IPS-NIHi11 (cell line): ENCODE measurements at regions not wholly inside any gene's neighbourhood (a gene's known extent, or its start where the extent isn't known, plus 50 kb on each side); places are given as distances from the start of the nearest gene placed in this dataset.
A peak's percentile ranks its signal among the peaks of the same experiment; 100 is the strongest.

Experiments
- DNase-seq: peaks from one replicate; pipeline ENCODE4 v3.0.0; 2012; ENCODE audit warnings: mixed read lengths, low spot score

DNA sequence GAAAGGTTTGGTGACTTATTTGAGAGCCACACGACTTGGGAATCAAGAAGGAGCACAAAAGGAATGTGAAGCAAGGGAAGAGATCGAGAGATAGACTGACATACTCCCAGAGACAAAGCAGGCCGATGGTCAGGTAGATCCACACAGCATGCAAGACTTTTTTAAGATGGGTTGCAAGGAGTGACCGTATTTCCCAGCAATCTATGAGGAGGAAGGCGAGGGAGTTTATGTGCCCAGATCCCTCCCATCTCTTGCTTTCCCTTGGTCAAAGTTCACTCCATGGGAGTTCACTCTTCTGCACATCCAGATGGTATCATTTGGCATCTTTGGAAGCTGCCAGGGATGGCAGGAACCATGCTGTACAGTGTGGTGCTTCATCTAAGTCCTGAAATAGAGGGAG, 148.9 kb downstream of the RMI1 start:
- no peak for DNase-seq

DNA sequence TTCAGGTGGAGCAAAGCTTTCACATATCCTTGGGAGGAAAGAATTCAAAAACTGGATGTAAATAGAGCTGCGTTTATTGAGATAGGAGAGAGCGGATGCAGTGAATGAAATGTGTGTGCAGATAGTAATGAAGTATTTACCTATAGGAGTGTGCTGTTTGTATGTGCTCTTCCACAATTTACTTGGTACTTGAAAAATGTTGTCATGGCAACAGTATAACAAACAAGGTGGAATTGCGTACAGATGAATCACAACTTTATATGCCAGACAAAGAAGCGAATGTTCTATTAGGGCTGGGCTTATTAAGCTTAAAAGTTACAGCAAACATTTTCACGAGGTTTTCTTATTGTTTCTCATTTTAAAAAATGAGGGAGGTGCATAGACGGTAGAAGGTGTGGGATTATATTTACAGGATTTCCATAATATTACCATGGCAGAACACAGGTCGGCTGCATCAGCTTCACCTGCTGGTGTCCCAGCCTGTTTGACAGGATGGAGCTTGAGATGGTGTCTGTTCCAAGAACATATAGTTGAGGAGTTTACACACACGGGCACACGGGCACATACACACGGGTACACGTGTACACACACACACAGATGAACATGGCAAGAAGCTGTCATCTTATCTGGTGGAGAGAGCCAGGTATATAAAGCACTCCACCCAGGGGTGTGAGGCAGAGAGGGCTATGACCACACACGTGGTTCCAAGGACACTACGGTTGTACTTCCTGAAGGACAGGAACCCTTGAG, 155.7 kb downstream of the RMI1 start:
- DNase-seq, result no peak

DNA sequence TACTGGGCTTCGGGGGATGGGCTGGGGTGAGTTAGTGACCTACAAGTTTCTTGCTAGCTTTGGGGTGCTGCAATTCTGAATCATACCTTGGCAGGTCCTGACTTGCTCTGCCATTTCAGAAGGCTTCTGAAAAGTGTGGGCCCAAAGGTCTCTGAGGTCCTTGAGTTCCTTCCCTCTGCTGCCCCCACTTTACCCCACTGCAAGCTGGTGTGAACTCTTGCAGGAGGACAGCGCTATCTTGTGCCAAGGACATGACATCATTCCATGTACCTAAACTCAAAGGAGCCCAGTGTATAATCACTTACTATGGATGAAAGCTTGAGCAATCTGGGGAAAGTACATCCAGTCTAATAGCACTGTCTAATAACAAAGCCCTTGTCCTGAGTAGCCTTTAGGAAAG, 157.4 kb downstream of the RMI1 start:
- DNase-seq, result no peak

DNA sequence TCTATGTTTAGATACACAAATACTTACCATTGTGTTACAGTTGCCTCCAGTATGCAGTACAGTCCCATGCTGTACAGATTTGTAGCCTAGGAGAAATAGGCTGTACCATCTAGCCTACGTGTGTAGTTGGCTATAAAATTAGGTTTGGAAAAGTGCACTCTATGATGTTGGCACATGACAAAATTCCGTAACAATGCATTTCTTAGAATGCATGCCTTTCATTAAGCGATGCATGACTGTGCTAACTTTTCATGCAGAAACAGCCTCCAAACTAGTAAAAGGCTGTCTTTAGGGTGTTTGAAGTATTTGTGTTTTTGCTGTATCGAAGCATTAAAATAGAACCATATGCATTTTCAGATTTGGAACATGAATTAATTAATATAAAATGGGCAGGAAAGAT, 157.9 kb downstream of the RMI1 start:
- DNase-seq, result no peak

DNA sequence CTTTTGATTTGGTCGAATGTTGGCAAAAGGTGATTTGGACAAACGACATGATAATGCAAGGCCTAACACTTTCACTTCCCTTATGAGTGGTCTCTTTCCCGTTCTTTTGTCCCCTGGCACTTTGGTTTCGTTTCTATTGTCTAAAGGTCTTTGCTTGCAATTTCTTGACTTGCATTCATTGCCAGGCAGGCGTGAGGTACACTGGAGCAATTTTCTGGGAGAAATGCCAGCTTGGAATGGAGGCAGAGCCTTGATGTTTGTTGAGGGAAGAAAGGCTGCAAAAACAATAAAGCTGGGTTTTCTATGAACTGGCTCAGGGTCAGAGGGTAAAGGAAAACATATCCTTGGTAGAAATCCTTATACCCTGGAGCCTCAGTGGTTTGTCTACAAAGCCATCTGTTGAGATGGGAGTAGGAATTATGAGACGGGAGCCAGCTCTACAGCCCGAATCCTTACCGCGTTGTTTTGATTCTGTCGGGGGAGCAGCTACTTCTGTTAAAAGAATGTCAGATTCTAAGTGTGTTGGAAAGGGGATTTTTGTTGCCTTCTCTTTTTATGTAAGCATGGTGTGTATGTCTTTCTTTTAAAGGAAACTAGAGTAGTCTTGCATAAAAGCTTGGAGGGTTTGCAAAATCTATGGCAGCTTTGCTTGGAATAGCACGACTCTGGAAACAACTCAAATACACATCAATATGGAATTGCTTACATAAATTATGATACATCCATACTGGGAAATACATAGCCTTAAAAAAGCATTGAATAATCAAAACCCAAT, 158.9 kb downstream of the RMI1 start:
- DNase-seq, result no peak

DNA sequence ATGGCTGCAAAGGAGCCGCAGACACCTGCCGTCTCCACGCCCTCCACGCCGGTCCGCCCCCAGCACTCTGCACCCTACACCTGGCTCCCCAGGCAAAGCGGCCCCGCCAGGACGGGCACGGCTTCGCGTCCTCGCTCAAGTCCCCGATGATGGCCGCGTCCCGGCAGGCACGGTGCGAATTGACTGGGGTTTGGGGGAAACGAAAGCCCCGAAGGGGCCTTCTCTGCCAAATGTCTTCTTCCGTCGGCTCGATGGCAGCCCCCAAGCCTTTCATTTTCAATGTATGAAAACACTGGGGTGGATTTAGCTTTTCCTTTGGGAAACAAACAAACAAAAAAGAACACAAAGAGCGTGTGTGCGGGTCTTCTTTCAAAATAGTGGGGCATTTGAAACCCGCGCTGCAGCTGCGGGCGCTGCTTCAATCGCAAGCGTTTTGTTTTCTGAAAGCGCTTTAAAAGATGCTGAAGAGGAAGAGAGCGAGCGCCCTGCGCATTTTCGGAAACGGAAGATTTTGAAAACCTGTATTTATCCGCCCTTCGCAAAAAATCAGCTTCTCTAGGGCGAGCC, 160.0 kb downstream of the RMI1 start:
- DNase-seq, result peak; percentile 67

DNA sequence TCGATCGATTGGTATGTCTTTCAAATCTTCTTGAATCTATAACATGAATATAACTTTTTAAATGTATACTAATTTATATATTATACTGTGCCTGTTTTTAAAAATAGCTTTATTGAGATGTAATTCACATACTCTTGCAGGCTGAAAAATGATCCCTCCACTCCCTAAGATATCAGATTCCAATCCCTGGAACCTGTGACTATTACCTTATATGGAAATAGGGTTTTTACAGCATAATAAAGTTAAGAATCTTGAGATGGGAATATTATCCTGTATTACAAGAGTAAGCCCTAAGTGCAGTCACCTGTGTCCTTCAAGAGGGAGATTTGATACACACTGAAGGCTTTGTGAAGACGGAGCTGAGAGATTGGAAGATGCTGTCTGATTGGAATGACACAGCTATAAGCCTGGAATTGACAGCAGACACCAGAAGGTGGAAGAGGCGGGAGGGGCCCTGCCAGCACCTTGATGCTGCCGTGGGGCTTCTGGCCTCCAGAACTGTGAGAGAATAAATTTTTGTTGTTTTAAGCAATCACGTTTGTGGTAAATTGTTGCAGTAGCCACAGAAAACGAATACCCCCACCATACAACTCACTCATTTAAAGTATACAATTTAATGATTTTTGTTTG, 161.3 kb downstream of the RMI1 start:
- DNase-seq, result peak; percentile 52

DNA sequence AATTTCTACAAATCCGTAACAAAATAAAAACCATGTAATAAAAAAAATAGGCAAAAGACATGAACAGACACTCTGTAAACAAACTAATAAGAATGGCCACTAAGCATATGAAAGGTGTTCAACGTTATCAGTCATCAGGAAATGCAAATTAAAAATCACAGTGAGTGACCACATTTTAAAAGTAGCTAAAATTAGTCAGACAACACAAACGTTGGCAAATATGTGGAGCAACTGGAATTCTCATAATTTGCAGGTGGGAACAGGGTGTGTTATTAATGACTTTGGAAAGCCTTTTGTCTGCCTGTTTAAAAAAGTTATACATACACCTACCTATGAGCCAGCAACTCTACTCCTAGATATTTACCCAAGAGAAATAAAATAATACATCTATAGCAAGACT, 164.4 kb downstream of the RMI1 start:
- DNase-seq, result no peak

DNA sequence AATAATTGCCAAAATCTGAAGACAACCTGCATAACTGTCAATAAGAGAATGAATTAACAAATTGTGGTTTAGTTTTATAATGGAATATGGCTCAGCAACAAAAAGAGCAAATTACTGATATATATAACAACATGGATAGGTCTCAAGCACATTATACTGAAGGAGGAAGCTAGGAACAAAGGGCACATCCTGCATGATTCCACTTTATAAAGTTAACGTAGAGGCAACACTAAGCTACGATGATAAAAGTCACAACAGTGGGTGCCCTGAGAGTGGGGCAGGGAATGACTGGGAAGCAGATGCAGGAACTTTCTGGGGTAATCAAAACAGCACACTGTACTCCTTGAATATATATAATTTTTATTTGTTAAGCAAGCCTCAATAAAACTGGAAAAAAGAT, 165.2 kb downstream of the RMI1 start:
- no peak for DNase-seq

DNA sequence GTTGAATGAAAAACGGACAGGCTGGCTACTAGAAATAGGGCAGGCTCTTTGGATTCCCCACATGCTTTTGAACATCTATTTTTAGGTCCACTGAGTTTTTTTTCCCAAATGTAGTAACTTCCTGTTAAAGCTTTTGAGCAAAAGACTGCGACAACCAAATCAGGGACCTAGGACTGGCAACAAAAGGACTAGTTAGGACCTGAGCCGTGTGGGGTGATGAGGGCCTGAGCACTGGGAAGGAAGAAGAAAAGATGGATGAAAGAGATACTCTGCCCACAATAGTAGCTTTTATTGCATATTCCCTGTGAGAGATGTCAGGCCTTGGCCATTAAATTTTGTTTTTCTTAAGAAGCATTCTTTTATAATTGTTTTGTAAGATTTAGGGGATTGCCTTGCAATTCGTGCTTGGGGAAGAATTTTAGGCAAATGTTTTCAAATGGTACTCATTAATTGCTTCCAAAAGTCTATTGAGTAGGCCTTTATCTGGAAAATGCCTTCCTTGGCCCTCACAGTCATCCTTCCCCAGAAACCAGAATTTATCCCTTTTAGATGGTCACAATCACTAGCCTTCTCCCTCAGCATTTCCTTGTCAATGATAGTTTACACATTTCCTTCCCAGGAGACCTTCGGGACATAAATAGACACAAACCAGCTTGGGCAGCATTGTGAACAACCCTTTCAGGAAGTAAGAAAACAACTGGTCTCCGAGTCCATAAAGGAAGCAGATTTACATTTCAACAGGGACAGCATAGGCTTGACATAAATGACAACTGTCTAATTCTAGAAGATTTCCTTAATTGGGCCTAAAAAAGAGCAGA, 166.5 kb downstream of the RMI1 start:
- DNase-seq, result no peak

DNA sequence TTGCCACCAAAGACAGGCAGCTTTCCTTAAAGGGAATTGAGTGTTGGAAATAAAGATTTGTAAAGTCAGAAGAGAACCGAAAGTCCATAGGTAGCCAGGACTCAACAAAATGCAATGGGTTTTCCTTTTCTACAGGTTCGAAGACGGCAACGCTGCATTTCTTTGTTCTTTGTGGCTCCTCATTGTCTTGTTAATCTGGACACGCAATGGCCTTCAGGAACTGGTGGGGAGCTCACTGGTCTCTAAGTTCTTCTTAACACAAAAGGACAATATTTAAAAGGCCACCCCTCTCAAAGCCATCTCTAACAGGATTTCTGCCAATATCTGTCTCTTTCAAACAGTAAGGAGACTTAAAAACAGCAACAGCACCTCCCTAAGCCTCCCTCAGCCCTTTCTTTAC, 170.6 kb downstream of the RMI1 start:
- DNase-seq, result peak; percentile 37

DNA sequence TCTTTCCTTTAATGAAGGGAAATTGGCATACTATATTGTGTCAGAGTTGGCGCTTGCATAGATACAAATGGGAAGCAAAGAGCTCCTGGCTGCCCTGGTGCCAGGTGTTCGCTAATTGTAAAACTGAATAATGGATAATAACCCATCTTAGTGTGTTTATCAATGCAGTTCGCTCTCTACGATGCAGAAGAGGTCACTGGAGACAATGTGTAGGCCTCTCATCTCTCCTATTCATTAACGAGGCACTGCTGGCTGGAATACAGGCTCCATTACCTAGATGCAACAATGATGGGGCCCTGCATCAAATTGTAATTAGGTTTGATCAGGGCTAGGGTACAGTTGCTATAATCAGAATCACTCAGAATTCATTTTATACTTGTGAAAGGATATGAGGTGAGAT, 171.0 kb downstream of the RMI1 start:
- DNase-seq, result no peak

DNA sequence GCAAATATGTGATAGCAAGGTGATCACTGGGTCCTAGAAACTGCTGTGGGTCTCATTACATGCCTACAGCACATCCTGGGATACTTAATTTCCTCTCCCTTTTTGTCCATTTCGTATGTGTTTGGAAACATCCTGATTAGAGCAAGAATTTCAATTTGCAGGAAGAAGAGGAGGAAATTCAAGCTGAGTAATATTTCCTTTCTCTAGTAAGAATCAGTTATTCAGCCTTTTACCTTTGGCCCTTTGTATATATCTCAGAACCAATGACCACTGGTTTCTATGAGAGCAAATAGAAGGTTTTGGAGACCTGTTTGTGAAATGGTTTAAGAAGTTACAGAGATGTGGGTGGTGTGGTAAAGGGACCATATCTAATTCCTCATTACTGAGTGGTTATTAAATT, 171.6 kb downstream of the RMI1 start:
- no peak for DNase-seq

DNA sequence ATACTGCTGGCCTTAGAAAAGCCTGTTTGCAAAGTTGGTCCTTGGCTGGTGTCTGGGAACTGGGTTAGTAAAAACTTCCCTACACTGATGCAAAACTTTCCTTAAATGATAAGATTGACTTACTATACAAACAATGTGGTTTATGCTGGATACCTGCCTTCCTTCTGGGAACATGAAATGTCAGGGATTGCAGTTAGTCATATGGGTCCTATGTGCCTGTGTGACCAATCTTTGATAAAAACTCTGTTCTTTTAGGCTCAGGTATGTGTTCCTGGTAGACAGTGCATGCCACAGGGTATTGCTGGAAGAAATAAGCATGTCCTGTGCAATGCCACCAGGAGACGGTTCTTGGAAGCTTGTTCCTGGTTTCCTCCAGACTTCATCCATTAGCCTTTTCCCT, 173.3 kb downstream of the RMI1 start:
- no peak for DNase-seq

DNA sequence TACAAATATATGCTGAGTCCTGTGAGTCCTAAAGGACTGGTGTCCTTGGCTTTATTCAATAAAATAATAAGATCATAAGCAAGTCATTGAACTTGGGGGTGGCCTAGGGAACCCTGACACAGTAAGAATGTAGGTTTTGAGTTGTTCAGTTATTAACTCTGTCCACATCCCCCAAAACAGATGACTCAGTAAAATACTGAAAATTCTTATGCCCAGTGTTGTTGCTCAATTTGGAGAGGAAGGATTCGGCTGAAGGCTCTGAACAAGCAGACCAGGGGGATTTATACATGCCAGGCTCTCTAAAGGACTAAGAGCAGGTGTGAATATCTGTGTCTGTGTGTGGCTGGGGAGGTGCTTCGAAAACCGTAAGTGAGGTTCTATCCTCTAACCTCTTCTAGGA, 173.7 kb downstream of the RMI1 start:
- DNase-seq, result no peak

DNA sequence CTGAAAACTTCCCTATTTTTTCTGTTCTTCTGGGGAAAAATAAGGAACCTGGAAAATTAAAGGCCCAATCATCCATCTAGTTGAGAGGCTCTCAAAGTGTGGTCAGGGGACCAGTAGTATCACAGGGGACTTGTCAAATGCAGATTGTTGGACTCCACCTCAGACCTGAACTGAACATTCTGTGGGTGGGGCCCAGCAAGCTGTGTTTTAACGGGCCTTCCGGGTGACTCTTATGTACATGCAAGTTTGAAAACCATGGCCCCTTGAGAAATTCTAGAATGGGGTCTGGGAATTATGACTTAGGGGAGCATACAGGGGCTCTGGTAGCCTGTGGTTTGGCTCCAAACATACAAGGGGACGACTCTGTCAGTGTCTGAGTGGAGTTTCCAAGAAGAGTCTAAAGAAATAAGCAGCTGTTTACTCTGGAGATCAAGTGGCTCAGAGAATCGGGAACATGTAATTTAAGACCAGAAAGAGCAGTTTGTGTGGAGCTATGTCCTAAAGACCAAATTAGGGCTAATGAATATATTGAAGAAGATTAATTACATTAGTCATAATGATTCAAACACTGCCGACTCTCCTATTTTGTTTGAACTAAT, 177.4 kb downstream of the SLC28A3 start:
- no peak for DNase-seq

DNA sequence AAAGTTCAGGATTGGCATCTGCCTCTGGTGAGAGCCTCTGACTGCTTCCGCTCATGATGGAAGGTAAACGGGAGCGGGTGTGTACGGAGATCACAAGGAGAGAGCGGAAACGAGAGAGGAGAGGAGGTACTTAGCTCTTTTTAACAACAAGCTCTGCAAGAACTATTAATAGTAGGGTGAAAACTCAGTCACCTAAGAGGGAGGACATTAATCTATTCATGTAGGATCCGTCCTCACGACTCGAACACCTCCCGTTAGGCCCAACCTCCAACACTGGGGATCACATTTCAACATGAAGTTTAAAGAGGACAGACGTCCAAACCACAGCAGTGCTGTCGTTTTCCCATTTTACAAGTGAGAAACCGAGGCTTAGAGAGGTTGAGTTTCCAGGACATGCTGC, 173.7 kb downstream of the SLC28A3 start:
- DNase-seq, result no peak

DNA sequence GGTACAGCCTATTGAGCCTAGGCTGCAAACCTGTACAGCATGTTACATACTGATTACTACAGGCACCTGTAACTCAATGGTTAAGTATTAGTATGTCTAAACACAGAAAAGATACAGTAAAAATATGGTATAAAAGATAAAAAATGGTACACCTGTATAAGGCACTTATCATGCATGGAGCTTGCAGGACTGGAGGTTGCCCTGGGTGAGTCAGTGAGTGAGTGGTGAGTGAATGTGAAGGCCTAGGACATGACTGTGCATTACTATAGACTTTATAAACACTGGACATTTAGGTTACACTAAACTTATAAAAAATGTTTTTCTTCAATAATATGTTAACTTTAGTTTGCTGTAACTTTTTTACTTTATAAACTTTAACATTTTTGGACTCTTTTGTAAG, 171.3 kb downstream of the SLC28A3 start:
- no peak for DNase-seq

DNA sequence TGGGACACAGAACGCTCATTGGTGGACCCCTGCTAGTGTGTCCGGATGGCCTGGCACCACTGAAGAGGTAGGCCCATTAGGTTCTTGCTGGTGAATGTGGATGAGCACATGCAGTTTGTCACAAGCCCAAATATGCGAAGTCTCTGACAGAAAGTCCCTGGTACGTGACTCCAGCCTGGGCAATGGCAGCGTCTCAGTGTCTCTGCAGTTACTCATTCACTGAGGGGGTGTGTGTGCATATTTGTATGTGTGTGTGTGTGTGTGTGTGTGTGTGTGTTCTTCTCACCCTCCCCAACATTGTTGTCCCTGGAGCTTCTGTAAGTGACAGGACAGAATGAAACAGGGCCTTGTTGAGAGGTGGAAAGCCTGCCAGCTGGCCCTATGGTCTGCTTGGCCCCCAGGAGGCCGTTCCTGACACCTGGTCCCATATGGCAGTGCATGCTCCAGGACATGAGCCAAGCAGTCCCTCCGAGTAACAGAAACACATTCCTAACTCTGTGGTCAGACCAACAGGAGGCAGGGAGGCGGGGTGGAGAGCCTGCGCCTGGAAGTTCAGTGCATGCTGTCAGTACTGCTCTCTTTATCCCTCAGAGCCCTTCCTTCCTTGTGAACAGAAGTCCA, 169.9 kb downstream of the SLC28A3 start:
- DNase-seq, result peak; percentile 77

DNA sequence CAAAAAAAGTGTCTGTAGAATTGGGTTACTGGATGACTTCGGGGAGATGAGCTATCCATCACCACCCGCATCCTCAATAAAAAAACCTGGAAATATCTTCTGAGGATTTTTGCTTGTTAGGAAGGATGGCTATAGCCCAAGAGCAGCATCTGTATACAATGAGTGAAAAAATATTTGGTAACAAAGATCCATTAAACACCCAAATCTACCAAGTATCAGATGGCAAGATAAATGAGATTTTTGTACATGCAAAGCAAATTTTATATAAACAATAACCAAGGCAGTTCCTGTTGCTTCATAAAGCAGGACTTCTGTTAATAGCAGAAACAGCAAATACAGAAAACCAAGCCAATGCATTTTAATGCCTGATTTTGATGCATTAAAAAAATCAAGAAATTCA, 166.6 kb downstream of the SLC28A3 start:
- no peak for DNase-seq

DNA sequence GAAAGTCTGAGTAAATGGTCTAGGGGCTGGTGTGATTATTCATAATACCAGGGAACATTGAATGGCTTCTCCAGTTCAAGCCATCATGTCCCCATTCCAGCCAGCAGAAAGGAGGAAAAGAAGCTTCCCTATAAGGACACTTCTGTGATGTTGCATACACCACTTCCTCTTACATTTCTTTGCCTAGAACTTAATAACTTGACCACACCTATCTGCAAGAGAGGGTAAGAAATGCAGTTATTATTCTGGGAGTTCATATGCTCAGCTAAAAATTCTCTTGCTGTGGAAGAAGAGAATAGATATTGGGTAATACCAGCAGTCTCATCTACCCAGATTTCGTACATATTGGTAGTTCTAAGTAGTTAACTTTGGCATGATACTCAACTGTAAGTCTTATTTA, 166.1 kb downstream of the SLC28A3 start:
- DNase-seq, result no peak
